K562 (cell line): ENCODE measurements at regions not wholly inside any gene's neighbourhood (a gene's known extent, or its start where the extent isn't known, plus 50 kb on each side); places are given as distances from the start of the nearest gene placed in this dataset.

Source experiments
- ATAC-seq: fragments of 200-7000 bp; cut with Tn5 transposase; 3 replicates; pipeline ENCODE4 v1.9.1; 2020; ENCODE audit warnings: moderate library complexity
- BruUV-seq: library from RNA; stranded (reverse); fragments of 400-500 nt; replicated peaks from 2 replicates; lab custom pipeline; 2021; lab: Mats Ljungman, UMichigan
- CTCF ChIA-PET: fragments of 300-600 bp; formaldehyde crosslinking; extraction: SDS; loops from one replicate; lab custom pipeline; 2021; ENCODE audit warnings: low intra/inter-chr PET ratio; lab: Yijun Ruan, JAX
- POLR2A ChIA-PET: fragments of 300-600, 350-650 bp; sonication (Branson Sonifier 250); formaldehyde crosslinking; extraction: SDS; loops from one replicate; lab custom pipeline; 2021; ENCODE audit warnings: antibody characterized with exemption, inconsistent platforms; lab: Yijun Ruan, JAX
- DNase-seq, 4 experiments: peaks; one replicate each; pipeline versions ENCODE4 v3.0.0 to v3.0.0-alpha.2; 2011 to 2018; ENCODE audit warnings: low spot score in 3 of 4, mixed read lengths in 3 of 4; ENCODE audit errors: extremely low read depth in 1 of 4
- FAIRE-seq: peaks from 2 replicates; lab custom pipeline; 2011; peaks lifted over from hg19 to GRCh38; lab: Jason Lieb, UNC
- H2AFZ ChIP-seq: 2 replicates; pipeline ENCODE4 v1.6.0; 2011; ENCODE audit warnings: low read depth, low read length, control low read depth, inconsistent platforms
- H3K27ac ChIP-seq: fragments of 200-600 bp; 3 replicates; pipeline ENCODE4 v1.8.0; 2011; ENCODE audit warnings: low read depth, mild to moderate bottlenecking, control low read depth, inconsistent platforms, low read length, moderate library complexity, mixed read lengths; ENCODE audit errors: extremely low read depth
- H3K27me3 ChIP-seq, 2 experiments: fragments of 300-600 bp in 1 of 2; 2 replicates in 1 of 2; 3 replicates in 1 of 2; pipeline versions ENCODE4 v1.6.0 to v1.8.0; 2011; ENCODE audit warnings: inconsistent platforms in 2 of 2, low read length in 2 of 2, mild to moderate bottlenecking in 1 of 2, mixed read lengths in 1 of 2, moderate library complexity in 1 of 2; ENCODE audit not compliant: control insufficient read depth in 2 of 2, insufficient read depth in 2 of 2
- H3K36me3 ChIP-seq: fragments of 300-600 bp; 3 replicates; pipeline ENCODE4 v1.8.0; 2011; ENCODE audit warnings: mild to moderate bottlenecking, low read length, inconsistent platforms; ENCODE audit not compliant: control insufficient read depth, insufficient read depth
- H3K4me1 ChIP-seq, 2 experiments: fragments of 200-600 bp in 1 of 2; replicated peaks in 1 of 2; 2 replicates in 1 of 2; 3 replicates in 1 of 2; pipeline versions ENCODE4 v1.5.1 to v1.8.0; 2011; ENCODE audit warnings: inconsistent platforms in 2 of 2, low read length in 2 of 2, mild to moderate bottlenecking in 1 of 2, mixed read lengths in 1 of 2, moderate library complexity in 1 of 2; ENCODE audit not compliant: control insufficient read depth in 2 of 2, insufficient read depth in 2 of 2
- H3K4me2 ChIP-seq: 2 replicates; pipeline ENCODE4 v1.6.1; 2011; ENCODE audit warnings: low read length, control low read depth, inconsistent platforms, mixed read lengths; ENCODE audit not compliant: insufficient read depth
- H3K4me3 ChIP-seq: fragments of 200-600 bp; sonication (generic), shearing (Covaris generic); 2 replicates; pipeline ENCODE4 v1.5.1; 2016; ENCODE audit warnings: control low read depth, inconsistent platforms
- H3K79me2 ChIP-seq: fragments of 200-600 bp; 3 replicates; pipeline ENCODE4 v1.8.0; 2011; ENCODE audit warnings: low read length, inconsistent platforms; ENCODE audit not compliant: control insufficient read depth, insufficient read depth
- H3K9ac ChIP-seq, 2 experiments: 2 replicates each; pipeline versions ENCODE4 v1.6.0 to v1.6.1; 2011; ENCODE audit warnings: low read depth in 2 of 2, low read length in 2 of 2, control low read depth in 1 of 2, inconsistent platforms in 1 of 2, mild to moderate bottlenecking in 1 of 2, mixed read lengths in 1 of 2; ENCODE audit not compliant: insufficient read depth in 1 of 2
- H3K9me1 ChIP-seq: one replicate; pipeline ENCODE4 v1.6.0; 2011; ENCODE audit warnings: inconsistent platforms, mild to moderate bottlenecking, low read length, moderate library complexity; ENCODE audit not compliant: control insufficient read depth, insufficient read depth
- H3K9me3 ChIP-seq: replicated peaks from 2 replicates; pipeline ENCODE4 v1.5.1; 2011; ENCODE audit warnings: low read depth, low read length, inconsistent platforms; ENCODE audit not compliant: control insufficient read depth, insufficient read depth
- H4K20me1 ChIP-seq: replicated peaks from 2 replicates; pipeline ENCODE4 v1.6.1; 2011; ENCODE audit warnings: low read length, inconsistent platforms, mixed read lengths; ENCODE audit not compliant: control insufficient read depth, insufficient read depth
- ATF7 ChIP-seq: fragments of 450-650 bp; IDR thresholded peaks from 2 replicates; pipeline ENCODE4 v1.7.1; 2014; ENCODE audit warnings: mild to moderate bottlenecking, moderate library complexity
- EGR1 ChIP-seq: fragments of 450-650 bp; conservative IDR thresholded peaks from 2 replicates; pipeline ENCODE4 v1.6.1; 2017; ENCODE audit warnings: mild to moderate bottlenecking
- HIVEP1 ChIP-seq: fragments of 250-450 bp; sonication (Bioruptor Pico); IDR thresholded peaks from 2 replicates; pipeline ENCODE4 v1.4.0; 2020; ENCODE audit warnings: mild to moderate bottlenecking
- HLTF ChIP-seq: fragments of 450-650 bp; IDR thresholded peaks from 2 replicates; pipeline ENCODE4 v1.6.1; 2016
- ZBTB5 ChIP-seq: fragments of 450-650 bp; IDR thresholded peaks from 2 replicates; pipeline ENCODE4 v1.6.1; 2017; ENCODE audit warnings: antibody characterized with exemption
- in situ Hi-C: fragments of 300-500 bp; cut with MboI; formaldehyde crosslinking; loops from 4 replicates; pipeline ENCODE4 v1.15.0; 2018; ENCODE audit warnings: inconsistent platforms, mixed read lengths
- intact Hi-C: fragments of 100-400 bp; cut with micrococcal nuclease; formaldehyde crosslinking; loops from 2 replicates; pipeline ENCODE4 v1.14.2; 2022

GRCh38 chr3:165279471-165279870 lies 83.3 kb upstream of the SLITRK3 start (continued):
- TF ChIP-seq ZBTB5: no peak
- TF ChIP-seq ATF7: no peak
- TF ChIP-seq HLTF: no peak
- no peak for TF ChIP-seq HIVEP1 (CRISPR knock-in tag)

GRCh38 chr3:165273411-165273810 lies 77.2 kb upstream of the SLITRK3 start:
- in situ Hi-C loops: no loop called here
- CTCF ChIA-PET: no interaction called here

More at GRCh38 chr3:165273411-165273810, 77.2 kb upstream of the SLITRK3 start:
- H3K79me2 ChIP-seq: no peaks in the 10 kb centered on the region
- POLR2A ChIA-PET: no interaction called here
- H4K20me1 ChIP-seq: no peaks in the 10 kb centered on the region
- DNase-seq (no peak), FAIRE-seq (no peak)
- no peak overlapping the region for H3K9ac ChIP-seq
- BruUV-seq: no TSS peak
- H3K4me2 ChIP-seq: no peak overlapping the region
- no peaks in the 10 kb centered on the region for H3K9me1 ChIP-seq
- intact Hi-C loops: no loop called here
- no peak overlapping the region for H2AFZ ChIP-seq
- no peaks in the 10 kb centered on the region for H3K9me3 ChIP-seq
- no peak for TF ChIP-seq EGR1
- TF ChIP-seq, all 486 proteins: peak for 0
- Histone ChIP-seq H3K27ac (no peak overlapping the region), H3K27me3 (no peaks in the 10 kb centered on the region), H3K4me3 (no peak overlapping the region), H3K4me1 (no peaks in the 10 kb centered on the region), H3K36me3 (no peaks in the 10 kb centered on the region)
- ATAC-seq: no peak
